Neural cell (in vitro differentiated cells): ENCODE measurements at regions not wholly inside any gene's neighbourhood (a gene's known extent, or its start where the extent isn't known, plus 50 kb on each side); places are given as distances from the start of the nearest gene placed in this dataset.

Experiments used
- H2AFZ ChIP-seq: fragments of 200-600, 300-800 bp; sonication (generic), shearing (Covaris generic); 2 replicates; pipeline ENCODE4 v1.6.0; 2014; ENCODE audit warnings: low read depth, mild to moderate bottlenecking, antibody characterized with exemption, low read length, moderate library complexity
- H3F3A ChIP-seq: fragments of 200-600 bp; shearing (Covaris generic); 2 replicates; pipeline ENCODE4 v1.6.1; 2016; ENCODE audit warnings: mild to moderate bottlenecking, moderate library complexity, mixed read lengths, antibody characterized with exemption, low read length; ENCODE audit not compliant: insufficient read depth, poor library complexity, severe bottlenecking
- H3K27ac ChIP-seq: fragments of 200-600, 300-800 bp; sonication (generic), shearing (Covaris generic); 2 replicates; pipeline ENCODE4 v1.5.1; 2014; ENCODE audit warnings: mild to moderate bottlenecking, low read length, moderate library complexity
- H3K27me3 ChIP-seq: fragments of 300-800, 200-600 bp; sonication (generic), shearing (Covaris generic); 2 replicates; pipeline ENCODE4 v1.6.0; 2014; ENCODE audit warnings: mild to moderate bottlenecking, low read depth, low read length, moderate library complexity; ENCODE audit not compliant: insufficient read depth
- H3K36me3 ChIP-seq: fragments of 300-800, 200-600 bp; sonication (generic), shearing (Covaris generic); 2 replicates; pipeline ENCODE4 v1.5.1; 2014; ENCODE audit warnings: mild to moderate bottlenecking, antibody characterized with exemption, low read length, moderate library complexity; ENCODE audit not compliant: insufficient read depth
- H3K4me2 ChIP-seq: fragments of 300-800, 200-600 bp; sonication (generic), shearing (Covaris generic); 2 replicates; pipeline ENCODE4 v1.6.0; 2014; ENCODE audit warnings: mild to moderate bottlenecking, low read length
- H3K4me3 ChIP-seq: fragments of 300-800, 200-600 bp; sonication (generic), shearing (Covaris generic); 2 replicates; pipeline ENCODE4 v1.5.1; 2014; ENCODE audit warnings: mild to moderate bottlenecking, low read length, moderate library complexity
- H3K79me2 ChIP-seq: fragments of 200-600 bp; shearing (Covaris generic); replicated peaks from 2 replicates; pipeline ENCODE4 v1.6.0; 2014; ENCODE audit warnings: mild to moderate bottlenecking, low read length, moderate library complexity; ENCODE audit not compliant: insufficient read depth
- H3K9ac ChIP-seq: fragments of 300-800, 200-600 bp; sonication (generic), shearing (Covaris generic); 2 replicates; pipeline ENCODE4 v1.6.1; 2016; ENCODE audit warnings: mild to moderate bottlenecking, low read length, mixed read lengths
- H3K9me2 ChIP-seq: fragments of 200-600 bp; shearing (Covaris generic); 2 replicates; pipeline ENCODE4 v1.6.1; 2016; ENCODE audit warnings: mild to moderate bottlenecking, low read length, mixed read lengths; ENCODE audit not compliant: insufficient read depth
- H3K9me3 ChIP-seq: fragments of 200-600, 300-800 bp; sonication (generic), shearing (Covaris generic); 2 replicates; pipeline ENCODE4 v1.6.1; 2016; ENCODE audit warnings: mild to moderate bottlenecking, mixed run types, low read length, moderate library complexity, mixed read lengths
- H4K20me1 ChIP-seq: fragments of 200-600 bp; shearing (Covaris generic); 2 replicates; pipeline ENCODE4 v1.6.1; 2016; ENCODE audit warnings: mild to moderate bottlenecking, mixed run types; ENCODE audit not compliant: insufficient read depth
- CTCF ChIP-seq: fragments of 450-650 bp; IDR thresholded peaks from 2 replicates; pipeline ENCODE4 v1.5.1; 2014; ENCODE audit warnings: antibody characterized with exemption, mild to moderate bottlenecking, moderate library complexity; ENCODE audit not compliant: poor library complexity, severe bottlenecking
- EP300 ChIP-seq: fragments of 450-650 bp; conservative IDR thresholded peaks from 2 replicates; pipeline ENCODE4 v1.6.1; 2014; ENCODE audit warnings: antibody characterized with exemption, mild to moderate bottlenecking, moderate library complexity; ENCODE audit not compliant: poor library complexity, severe bottlenecking
- EZH2 ChIP-seq: fragments of 200-600, 300-800 bp; shearing (Covaris generic), sonication (generic); IDR thresholded peaks from 2 replicates; pipeline ENCODE4 v1.6.1; 2014; ENCODE audit warnings: antibody characterized with exemption, low read length, borderline replicate concordance, mild to moderate bottlenecking; ENCODE audit not compliant: insufficient read depth, poor library complexity, severe bottlenecking
- MXI1 ChIP-seq: fragments of 450-650 bp; conservative IDR thresholded peaks from 2 replicates; pipeline ENCODE4 v1.6.1; 2014; ENCODE audit warnings: antibody characterized with exemption, mild to moderate bottlenecking; ENCODE audit not compliant: poor library complexity, severe bottlenecking
- POLR2AphosphoS5 ChIP-seq: IDR thresholded peaks from 2 replicates; pipeline ENCODE4 v1.6.1; 2012
- RAD21 ChIP-seq: fragments of 450-650 bp; conservative IDR thresholded peaks from 2 replicates; pipeline ENCODE4 v1.6.1; 2014; ENCODE audit warnings: antibody characterized with exemption, mild to moderate bottlenecking, moderate library complexity
- SMC3 ChIP-seq: fragments of 450-650 bp; conservative IDR thresholded peaks from 2 replicates; pipeline ENCODE4 v1.6.1; 2014; ENCODE audit warnings: antibody characterized with exemption, mild to moderate bottlenecking, moderate library complexity; ENCODE audit not compliant: poor library complexity
- TAF1 ChIP-seq: IDR thresholded peaks from 2 replicates; pipeline ENCODE4 v1.6.1; 2012; ENCODE audit warnings: low read depth
- TF ChIP-seq, protein P1 (sequence below): IDR thresholded peaks from 2 replicates; pipeline ENCODE4 v1.6.1; 2012; ENCODE audit warnings: borderline replicate concordance

- H4K20me1 ChIP-seq = no peaks in the 10 kb centered on the region
- no peak overlapping the region for H3K4me3 ChIP-seq
- H3K4me2 ChIP-seq = no peak overlapping the region
- H3K9me2 ChIP-seq = no peaks in the 10 kb centered on the region
- H3K27ac ChIP-seq = no peak overlapping the region
- no peak overlapping the region for H2AFZ ChIP-seq
- H3K36me3 ChIP-seq = no peaks in the 10 kb centered on the region
- no peak overlapping the region for H3K9ac ChIP-seq
- no peaks in the 10 kb centered on the region for H3K79me2 ChIP-seq
- H3K27me3 ChIP-seq = no peaks in the 10 kb centered on the region
- H3F3A ChIP-seq = no peaks in the 10 kb centered on the region
- no peak for TF ChIP-seq TAF1
- no peak for TF ChIP-seq RAD21
- TF ChIP-seq MXI1 = no peak
- TF ChIP-seq EZH2 = no peak
- TF ChIP-seq, protein P1, sequence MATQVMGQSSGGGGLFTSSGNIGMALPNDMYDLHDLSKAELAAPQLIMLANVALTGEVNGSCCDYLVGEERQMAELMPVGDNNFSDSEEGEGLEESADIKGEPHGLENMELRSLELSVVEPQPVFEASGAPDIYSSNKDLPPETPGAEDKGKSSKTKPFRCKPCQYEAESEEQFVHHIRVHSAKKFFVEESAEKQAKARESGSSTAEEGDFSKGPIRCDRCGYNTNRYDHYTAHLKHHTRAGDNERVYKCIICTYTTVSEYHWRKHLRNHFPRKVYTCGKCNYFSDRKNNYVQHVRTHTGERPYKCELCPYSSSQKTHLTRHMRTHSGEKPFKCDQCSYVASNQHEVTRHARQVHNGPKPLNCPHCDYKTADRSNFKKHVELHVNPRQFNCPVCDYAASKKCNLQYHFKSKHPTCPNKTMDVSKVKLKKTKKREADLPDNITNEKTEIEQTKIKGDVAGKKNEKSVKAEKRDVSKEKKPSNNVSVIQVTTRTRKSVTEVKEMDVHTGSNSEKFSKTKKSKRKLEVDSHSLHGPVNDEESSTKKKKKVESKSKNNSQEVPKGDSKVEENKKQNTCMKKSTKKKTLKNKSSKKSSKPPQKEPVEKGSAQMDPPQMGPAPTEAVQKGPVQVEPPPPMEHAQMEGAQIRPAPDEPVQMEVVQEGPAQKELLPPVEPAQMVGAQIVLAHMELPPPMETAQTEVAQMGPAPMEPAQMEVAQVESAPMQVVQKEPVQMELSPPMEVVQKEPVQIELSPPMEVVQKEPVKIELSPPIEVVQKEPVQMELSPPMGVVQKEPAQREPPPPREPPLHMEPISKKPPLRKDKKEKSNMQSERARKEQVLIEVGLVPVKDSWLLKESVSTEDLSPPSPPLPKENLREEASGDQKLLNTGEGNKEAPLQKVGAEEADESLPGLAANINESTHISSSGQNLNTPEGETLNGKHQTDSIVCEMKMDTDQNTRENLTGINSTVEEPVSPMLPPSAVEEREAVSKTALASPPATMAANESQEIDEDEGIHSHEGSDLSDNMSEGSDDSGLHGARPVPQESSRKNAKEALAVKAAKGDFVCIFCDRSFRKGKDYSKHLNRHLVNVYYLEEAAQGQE = no peak
- TF ChIP-seq SMC3 = no peak
- no peak for TF ChIP-seq POLR2AphosphoS5
- no peak for TF ChIP-seq EP300
- TF ChIP-seq CTCF = no peak
- no peaks in the 10 kb centered on the region for H3K9me3 ChIP-seq
Observed at GRCh38 chr9:80407220-80407619, 835.5 kb downstream of the TLE4 start.

DNA sequence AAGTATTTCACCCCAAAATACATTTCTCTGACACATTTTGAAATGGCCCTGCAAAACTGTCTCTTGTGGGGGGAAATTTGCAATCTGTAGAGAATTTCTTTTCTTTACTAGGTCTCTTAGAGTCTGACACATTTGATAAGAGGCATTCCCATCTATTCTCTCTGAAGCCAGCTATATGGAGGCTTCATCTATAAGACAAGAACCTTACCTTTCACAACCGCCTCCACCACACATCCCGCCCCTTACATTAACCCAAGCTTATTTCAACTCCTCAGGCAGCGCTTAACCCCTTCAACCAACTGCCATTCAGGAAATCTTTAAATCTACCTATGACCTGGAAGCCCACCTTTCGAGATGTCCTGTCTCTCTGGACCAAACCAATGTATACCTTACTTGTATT, 829.5 kb downstream of the TLE4 start:
- no peak overlapping the region for H3K27ac ChIP-seq
- no peak overlapping the region for H3K4me3 ChIP-seq
- H3K4me2 ChIP-seq = no peak overlapping the region

More for the DNA sequence above, 829.5 kb downstream of the TLE4 start:
- Histone ChIP-seq H3K27me3 (no peaks in the 10 kb centered on the region), H3K36me3 (no peaks in the 10 kb centered on the region), H3K79me2 (no peaks in the 10 kb centered on the region), H3K9ac (no peak overlapping the region), H3K9me2 (no peaks in the 10 kb centered on the region), H3F3A (no peaks in the 10 kb centered on the region), H3K9me3 (no peaks in the 10 kb centered on the region), H2AFZ (no peak overlapping the region), H4K20me1 (no peaks in the 10 kb centered on the region)
- TF ChIP-seq SMC3 (no peak), TAF1 (no peak), MXI1 (no peak), POLR2AphosphoS5 (no peak), CTCF (no peak), RAD21 (no peak), EP300 (no peak), EZH2 (no peak)
- TF ChIP-seq, protein P1 = no peak
